ENCODE measurements at regions not wholly inside any gene's neighbourhood (a gene's known extent, or its start where the extent isn't known, plus 50 kb on each side); places are given as distances from the start of the nearest gene placed in this dataset.
A peak's percentile ranks its signal among the peaks of the same experiment; 100 is the strongest.

DNA sequence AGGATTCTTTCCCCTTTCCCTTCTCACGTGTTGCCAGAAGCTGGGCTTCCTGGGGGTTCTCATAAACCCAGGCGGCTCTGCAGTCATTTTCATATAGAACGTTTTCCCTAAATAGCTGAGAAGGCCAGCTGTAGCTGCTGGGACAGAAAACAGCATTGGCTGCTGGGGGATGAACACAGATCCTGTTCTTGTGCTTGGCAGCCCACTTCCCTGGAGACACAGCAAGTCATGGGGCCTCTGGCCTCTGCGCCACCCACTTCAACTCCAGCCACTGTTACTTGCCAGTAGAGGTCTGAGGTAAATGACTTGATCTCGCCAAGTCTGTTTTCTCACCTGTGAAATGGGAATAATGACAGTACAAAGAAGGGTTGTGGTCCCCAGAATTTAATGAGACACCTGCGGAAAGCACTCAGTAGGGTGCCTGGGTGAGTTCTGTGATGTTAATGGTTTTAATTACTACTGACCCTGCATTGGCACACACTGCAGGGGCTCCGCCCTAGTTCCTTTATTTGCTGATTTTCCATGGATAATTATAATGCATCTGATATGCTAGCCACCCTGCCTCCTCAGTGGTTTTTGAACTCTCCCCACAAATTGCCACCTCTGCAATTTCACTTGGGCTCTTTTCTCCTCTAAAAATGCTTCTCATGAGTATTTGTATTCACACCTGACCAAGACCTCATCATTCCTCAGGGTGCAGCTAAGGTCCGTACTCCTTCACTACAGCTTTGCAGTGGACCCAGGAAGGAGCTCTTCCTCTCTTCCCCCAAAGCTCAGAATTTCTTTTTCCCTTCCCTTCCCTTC, 274.7 kb downstream of the RPLP1 start:
- DNase-seq, result no peak
- CTCF ChIA-PET, result interaction anchor here (1.2 kb wide), 1 partner anchor 38 kb away, joined by 6 read pairs; no protein-coding TSS in a partner anchor
- intact Hi-C loops (cut with micrococcal nuclease; ENCODE audit: unreplicated experiment), result loop anchor here (10.0 kb wide), 1 partner anchor 367 kb away; the partner anchor contains the start of gene TLE3
- TF ChIP-seq CTCF (IDR thresholded peaks at IDR 0.05; ENCODE audit: unreplicated experiment), result no peak
- peaks cover 14% of the 10 kb centered on the region for H3K4me1 Mint-ChIP-seq (ENCODE audit: low read depth, unreplicated experiment)
- no peaks in the 10 kb centered on the region for H3K36me3 Mint-ChIP-seq (ENCODE audit: insufficient read depth, unreplicated experiment)
- no peak overlapping the region for H3K4me3 Mint-ChIP-seq (ENCODE audit: low read depth, unreplicated experiment)
- H3K27ac Mint-ChIP-seq (ENCODE audit: unreplicated experiment), result no peak overlapping the region
- H3K9me3 Mint-ChIP-seq (ENCODE audit: low read depth, unreplicated experiment), result no peaks in the 10 kb centered on the region
- peaks cover 44% of the 10 kb centered on the region for H3K27me3 Mint-ChIP-seq (ENCODE audit: unreplicated experiment)
- no TSS peak for BruUV-seq (replicated peaks)

- CTCF ChIA-PET, result no interaction called here
- BruUV-seq (replicated peaks), result no TSS peak
- H3K9me3 Mint-ChIP-seq (ENCODE audit: low read depth, unreplicated experiment), result no peaks in the 10 kb centered on the region
- no peak overlapping the region for H3K4me3 Mint-ChIP-seq (ENCODE audit: low read depth, unreplicated experiment)
- H3K27me3 Mint-ChIP-seq (ENCODE audit: unreplicated experiment), result peaks cover 47% of the 10 kb centered on the region
- DNase-seq, result peak; percentile 75
- H3K27ac Mint-ChIP-seq (ENCODE audit: unreplicated experiment), result no peak overlapping the region
- peak; percentile 75 for TF ChIP-seq CTCF (IDR thresholded peaks at IDR 0.05; ENCODE audit: unreplicated experiment)
- H3K4me1 Mint-ChIP-seq (ENCODE audit: low read depth, unreplicated experiment), result peaks cover 14% of the 10 kb centered on the region
- no peaks in the 10 kb centered on the region for H3K36me3 Mint-ChIP-seq (ENCODE audit: insufficient read depth, unreplicated experiment)
- intact Hi-C loops (cut with micrococcal nuclease; ENCODE audit: unreplicated experiment), result loop anchor here (10.0 kb wide), 1 partner anchor 366 kb away; the partner anchor contains the start of gene TLE3
Observed at GRCh38 chr15:69729167-69729748, 276.6 kb downstream of the RPLP1 start.

DNA sequence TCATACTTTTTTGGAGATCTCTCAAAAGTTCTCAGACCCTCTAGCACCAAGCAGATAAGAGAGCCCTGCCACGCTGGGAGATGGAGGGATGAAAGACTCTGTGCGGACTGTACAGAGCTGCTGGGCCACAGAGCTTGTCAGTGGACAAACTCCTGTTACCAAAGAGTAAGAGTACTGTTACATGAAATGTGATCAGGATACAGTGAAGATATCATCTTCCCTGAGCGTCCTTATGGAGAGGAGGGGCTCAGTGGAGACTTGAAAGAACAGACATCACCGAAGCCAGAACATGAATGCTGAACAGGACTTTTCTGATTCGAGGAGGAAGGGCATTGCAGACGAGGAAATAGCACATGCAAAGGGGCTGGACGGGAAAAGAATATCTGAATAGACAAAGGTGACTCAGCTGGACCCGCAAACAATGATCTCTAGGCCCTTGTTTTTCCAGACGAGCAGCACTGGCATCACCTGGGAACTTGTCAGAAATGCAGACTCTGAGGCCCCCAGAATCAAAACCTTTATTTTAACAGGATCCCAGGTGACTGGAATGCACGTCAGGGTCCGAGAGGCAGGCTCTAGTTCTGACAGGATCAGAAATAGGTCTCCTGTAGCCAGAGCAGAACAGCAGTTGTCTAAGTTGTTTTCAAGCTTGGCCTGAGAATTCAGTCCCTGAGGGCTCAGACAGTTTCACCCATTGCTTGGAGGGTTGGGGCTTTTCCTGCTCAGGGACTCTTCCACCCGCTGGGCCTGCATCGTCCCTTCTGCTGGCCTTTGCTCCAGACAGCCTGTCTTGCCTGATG, 277.9 kb downstream of the RPLP1 start:
- peaks cover 47% of the 10 kb centered on the region for H3K27me3 Mint-ChIP-seq (ENCODE audit: unreplicated experiment)
- H3K36me3 Mint-ChIP-seq (ENCODE audit: insufficient read depth, unreplicated experiment), result no peaks in the 10 kb centered on the region
- intact Hi-C loops (cut with micrococcal nuclease; ENCODE audit: unreplicated experiment), result no loop called here
- H3K27ac Mint-ChIP-seq (ENCODE audit: unreplicated experiment), result no peak overlapping the region
- TF ChIP-seq CTCF (IDR thresholded peaks at IDR 0.05; ENCODE audit: unreplicated experiment), result no peak
- peaks cover 14% of the 10 kb centered on the region for H3K4me1 Mint-ChIP-seq (ENCODE audit: low read depth, unreplicated experiment)
- DNase-seq, result peak; percentile 48
- no TSS peak for BruUV-seq (replicated peaks)
- H3K4me3 Mint-ChIP-seq (ENCODE audit: low read depth, unreplicated experiment), result no peak overlapping the region
- no peaks in the 10 kb centered on the region for H3K9me3 Mint-ChIP-seq (ENCODE audit: low read depth, unreplicated experiment)
- CTCF ChIA-PET, result interaction anchor here (0.7 to 1.6 kb wide), 2 partner anchors 9 to 21 kb away, joined by 3 to 4 read pairs; no protein-coding TSS in a partner anchor

GRCh38 chr15:69731081-69731330, 278.4 kb downstream of the RPLP1 start:
- no peak overlapping the region for H3K27ac Mint-ChIP-seq (ENCODE audit: unreplicated experiment)
- no peaks in the 10 kb centered on the region for H3K9me3 Mint-ChIP-seq (ENCODE audit: low read depth, unreplicated experiment)
- no peak for TF ChIP-seq CTCF (IDR thresholded peaks at IDR 0.05; ENCODE audit: unreplicated experiment)
- no TSS peak for BruUV-seq (replicated peaks)
- DNase-seq, result no peak
- no peaks in the 10 kb centered on the region for H3K36me3 Mint-ChIP-seq (ENCODE audit: insufficient read depth, unreplicated experiment)
- H3K4me1 Mint-ChIP-seq (ENCODE audit: low read depth, unreplicated experiment), result peaks cover 14% of the 10 kb centered on the region
- CTCF ChIA-PET, result interaction anchor here (0.7 to 1.6 kb wide), 2 partner anchors 10 to 21 kb away, joined by 3 to 4 read pairs; no protein-coding TSS in a partner anchor
- H3K4me3 Mint-ChIP-seq (ENCODE audit: low read depth, unreplicated experiment), result no peak overlapping the region
- intact Hi-C loops (cut with micrococcal nuclease; ENCODE audit: unreplicated experiment), result no loop called here
- H3K27me3 Mint-ChIP-seq (ENCODE audit: unreplicated experiment), result peaks cover 47% of the 10 kb centered on the region

Data from Calu3 (cell line).